Upper lobe of left lung (tissue), 6 donors: ENCODE measurements at regions not wholly inside any gene's neighbourhood (a gene's known extent, or its start where the extent isn't known, plus 50 kb on each side); places are given as distances from the start of the nearest gene placed in this dataset.

Source experiments
- ATAC-seq, 2 donors: fragments of 200-7000 bp; cut with Tn5 transposase; one replicate each; pipeline ENCODE4 v1.9.1; 2022; ENCODE audit warnings: mild to moderate bottlenecking in 2 of 2, moderate library complexity in 2 of 2; ENCODE audit not compliant: low FRiP score in 2 of 2
- DNase-seq, 2 donors: peaks; one replicate each; pipeline ENCODE4 v3.0.0-alpha.2; 2019 to 2020
- H3K27ac ChIP-seq, 4 donors: fragments of 200-600 bp; sonication (generic); one replicate each; pipeline ENCODE4 v1.5.1; 2016 to 2019
- H3K27me3 ChIP-seq, 4 donors: fragments of 200-600 bp; sonication (generic); one replicate each; pipeline ENCODE4 v1.5.1; 2017 to 2019
- H3K36me3 ChIP-seq, 4 donors: fragments of 200-600 bp; sonication (generic); one replicate each; pipeline ENCODE4 v1.5.1; 2016 to 2019
- H3K4me1 ChIP-seq, 4 donors: fragments of 200-600 bp; sonication (generic); one replicate each; pipeline ENCODE4 v1.5.1; 2018 to 2019
- H3K4me3 ChIP-seq, 4 donors: fragments of 200-600 bp; sonication (generic); one replicate each; pipeline ENCODE4 v1.5.1; 2017 to 2019; ENCODE audit warnings: mild to moderate bottlenecking in 2 of 4, moderate library complexity in 1 of 4
- H3K9me3 ChIP-seq, 4 donors: fragments of 200-600 bp; sonication (generic); one replicate each; pipeline ENCODE4 v1.5.1; 2018 to 2019
- EP300 ChIP-seq, 4 donors: sonication (generic); formaldehyde crosslinking; IDR thresholded peaks; one replicate each; pipeline ENCODE4 v1.5.1; 2017; ENCODE audit warnings: antibody characterized with exemption in 4 of 4, control low read depth in 2 of 4
- POLR2A ChIP-seq, 4 donors: fragments of 450-650 bp; IDR thresholded peaks; one replicate each; pipeline ENCODE4 v1.5.1; 2016 to 2017; ENCODE audit warnings: antibody characterized with exemption in 4 of 4, mild to moderate bottlenecking in 2 of 4
- POLR2AphosphoS5 ChIP-seq, 2 donors: sonication (generic); formaldehyde crosslinking; IDR thresholded peaks; one replicate each; pipeline ENCODE4 v1.5.1; 2017; ENCODE audit warnings: antibody characterized with exemption in 2 of 2
- WGBS, 2 donors: methylation state at CpG; one replicate each; pipeline ENCODE4 v1.1.5; 2017 to 2018; 5-methylcytosine and 5-hydroxymethylcytosine counted together
- TF ChIP-seq, protein P1 (sequence below), 6 experiments: fragments of 450-650 bp in 4 of 6; fragments of 200-600 bp in 2 of 6; sonication (generic) in 2 of 6; IDR thresholded peaks; one replicate each; pipeline ENCODE4 v1.5.1; 2016 to 2019; ENCODE audit warnings: antibody characterized with exemption in 6 of 6
- donor health status: DM: no; HTN: no; CAD: no; lungs with moderate emphysema.
- donor health status: DM: no; HTN: yes; CAD: no; lungs with severe emphysema.

DNA sequence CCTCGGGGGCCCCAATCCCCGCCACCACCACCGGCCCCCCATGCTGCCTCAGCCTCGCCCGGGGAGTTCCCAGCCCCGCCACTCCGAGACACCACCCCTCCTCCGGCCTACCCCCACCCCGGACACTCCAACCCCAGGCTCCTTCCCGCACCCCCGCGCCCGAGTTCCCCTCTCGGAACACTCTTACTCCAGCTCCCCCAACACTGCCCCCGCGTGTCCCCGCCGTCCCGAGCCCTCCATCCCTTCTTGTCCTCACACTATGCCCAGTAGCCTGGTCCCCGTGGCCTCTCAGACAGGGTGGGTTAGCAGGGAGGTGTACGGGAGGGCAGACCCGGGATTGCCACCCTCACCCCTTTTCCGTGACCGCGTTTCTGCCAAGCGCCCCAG, 276.1 kb downstream of the BCOR start:
- H3K4me1 ChIP-seq: peaks cover 3 to 16% (median 6%) of the 10 kb centered on the region in 4 donors
- DNase-seq (no peak), ATAC-seq (peak in 1 of 2 donors; percentile 17)
- H3K9me3 ChIP-seq: peaks cover 0 to 17% (median 0%) of the 10 kb centered on the region in 4 donors
- no peak for TF ChIP-seq EP300 (IDR thresholded peaks at IDR 0.05)
- TF ChIP-seq, protein P1, sequence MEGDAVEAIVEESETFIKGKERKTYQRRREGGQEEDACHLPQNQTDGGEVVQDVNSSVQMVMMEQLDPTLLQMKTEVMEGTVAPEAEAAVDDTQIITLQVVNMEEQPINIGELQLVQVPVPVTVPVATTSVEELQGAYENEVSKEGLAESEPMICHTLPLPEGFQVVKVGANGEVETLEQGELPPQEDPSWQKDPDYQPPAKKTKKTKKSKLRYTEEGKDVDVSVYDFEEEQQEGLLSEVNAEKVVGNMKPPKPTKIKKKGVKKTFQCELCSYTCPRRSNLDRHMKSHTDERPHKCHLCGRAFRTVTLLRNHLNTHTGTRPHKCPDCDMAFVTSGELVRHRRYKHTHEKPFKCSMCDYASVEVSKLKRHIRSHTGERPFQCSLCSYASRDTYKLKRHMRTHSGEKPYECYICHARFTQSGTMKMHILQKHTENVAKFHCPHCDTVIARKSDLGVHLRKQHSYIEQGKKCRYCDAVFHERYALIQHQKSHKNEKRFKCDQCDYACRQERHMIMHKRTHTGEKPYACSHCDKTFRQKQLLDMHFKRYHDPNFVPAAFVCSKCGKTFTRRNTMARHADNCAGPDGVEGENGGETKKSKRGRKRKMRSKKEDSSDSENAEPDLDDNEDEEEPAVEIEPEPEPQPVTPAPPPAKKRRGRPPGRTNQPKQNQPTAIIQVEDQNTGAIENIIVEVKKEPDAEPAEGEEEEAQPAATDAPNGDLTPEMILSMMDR (IDR thresholded peaks at IDR 0.05): no peak
- no peak for TF ChIP-seq POLR2AphosphoS5 (IDR thresholded peaks at IDR 0.05)
- TF ChIP-seq POLR2A (IDR thresholded peaks at IDR 0.05): no peak
- peak overlapping the region in 3 of 4 donors; percentile 38 to 47 (median 47) for H3K4me3 ChIP-seq
- 57 to 100% methylated on average over 4 to 26 of the region's 26 CpGs for WGBS, 2 donors
- H3K27ac ChIP-seq: peak overlapping the region in 1 of 4 donors; percentile 55
- H3K27me3 ChIP-seq: peaks cover 0 to 12% (median 0%) of the 10 kb centered on the region in 4 donors
- H3K36me3 ChIP-seq: no peaks in the 10 kb centered on the region

DNA sequence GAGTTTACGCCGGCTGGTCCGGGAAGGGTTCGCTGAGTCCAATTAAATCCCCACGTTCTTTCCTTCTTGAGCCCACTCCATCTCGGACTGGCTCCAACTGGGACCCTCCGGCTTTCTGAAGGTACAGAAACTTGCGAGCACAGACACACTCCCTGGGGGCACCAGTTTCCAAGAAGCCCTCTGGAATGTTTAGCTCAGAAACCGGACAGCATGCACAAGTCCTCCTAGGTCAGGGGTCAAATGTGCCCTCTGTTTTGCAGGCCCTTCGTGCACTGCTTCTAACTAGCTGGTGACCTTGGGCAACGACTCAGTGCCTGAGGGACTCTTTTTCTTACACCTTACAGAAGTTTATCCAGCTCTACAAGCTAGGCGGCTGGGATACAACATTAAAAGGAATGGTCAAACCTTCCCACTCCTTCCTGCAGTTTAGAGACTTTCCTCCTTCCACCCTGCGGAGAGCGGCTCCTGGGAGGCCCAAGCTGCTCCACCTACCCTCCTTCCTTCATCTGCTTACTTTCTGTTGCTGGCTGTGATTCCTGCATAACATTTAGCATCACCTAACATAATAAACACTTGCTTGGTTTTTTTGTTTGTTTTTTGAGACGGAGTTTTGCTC, 275.5 kb downstream of the BCOR start:
- WGBS, 2 donors: 73 to 98% methylated on average over 6 to 15 of the region's 15 CpGs
- ATAC-seq (no peak), DNase-seq (no peak)
- Histone ChIP-seq H3K27me3 (peaks cover 0 to 12% (median 0%) of the 10 kb centered on the region in 4 donors), H3K4me3 (no peak overlapping the region), H3K27ac (no peak overlapping the region), H3K9me3 (peaks cover 0 to 17% (median 0%) of the 10 kb centered on the region in 4 donors), H3K36me3 (no peaks in the 10 kb centered on the region), H3K4me1 (peaks cover 3 to 16% (median 6%) of the 10 kb centered on the region in 4 donors)
- TF ChIP-seq, protein P1 (IDR thresholded peaks at IDR 0.05): no peak
- TF ChIP-seq EP300 (IDR thresholded peaks at IDR 0.05) (no peak), POLR2A (IDR thresholded peaks at IDR 0.05) (no peak), POLR2AphosphoS5 (IDR thresholded peaks at IDR 0.05) (no peak)

DNA sequence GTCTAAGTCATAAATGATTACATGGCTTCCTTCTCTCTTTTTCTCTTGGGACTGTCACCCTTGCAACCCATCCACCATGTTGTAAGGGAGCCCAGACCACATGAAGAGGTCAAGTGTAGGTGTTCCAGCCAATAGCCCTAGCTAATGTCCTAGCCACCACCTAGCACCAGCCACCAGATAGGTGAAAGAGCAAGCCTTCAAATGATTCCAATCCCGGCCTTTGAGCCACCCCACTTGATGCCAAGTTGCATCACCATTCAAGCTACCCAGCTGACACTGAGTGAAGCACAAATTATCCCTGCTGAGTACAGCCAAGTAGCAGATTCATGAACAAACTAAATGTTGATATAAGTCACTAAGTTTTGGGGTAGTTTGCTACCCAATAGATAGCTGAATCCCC, 274.3 kb downstream of the BCOR start:
- Histone ChIP-seq H3K27ac (no peak overlapping the region), H3K4me3 (no peak overlapping the region), H3K36me3 (no peaks in the 10 kb centered on the region), H3K9me3 (peaks cover 0 to 17% (median 0%) of the 10 kb centered on the region in 4 donors), H3K27me3 (peaks cover 0 to 12% (median 0%) of the 10 kb centered on the region in 4 donors), H3K4me1 (peaks cover 3 to 16% (median 6%) of the 10 kb centered on the region in 4 donors)
- DNase-seq (no peak), ATAC-seq (no peak)
- WGBS, 2 donors: 85 to 100% methylated on average over 1 of the region's 1 CpG
- no peak for TF ChIP-seq POLR2A (IDR thresholded peaks at IDR 0.05)
- TF ChIP-seq, protein P1 (IDR thresholded peaks at IDR 0.05): no peak
- TF ChIP-seq POLR2AphosphoS5 (IDR thresholded peaks at IDR 0.05): no peak
- TF ChIP-seq EP300 (IDR thresholded peaks at IDR 0.05): no peak

DNA sequence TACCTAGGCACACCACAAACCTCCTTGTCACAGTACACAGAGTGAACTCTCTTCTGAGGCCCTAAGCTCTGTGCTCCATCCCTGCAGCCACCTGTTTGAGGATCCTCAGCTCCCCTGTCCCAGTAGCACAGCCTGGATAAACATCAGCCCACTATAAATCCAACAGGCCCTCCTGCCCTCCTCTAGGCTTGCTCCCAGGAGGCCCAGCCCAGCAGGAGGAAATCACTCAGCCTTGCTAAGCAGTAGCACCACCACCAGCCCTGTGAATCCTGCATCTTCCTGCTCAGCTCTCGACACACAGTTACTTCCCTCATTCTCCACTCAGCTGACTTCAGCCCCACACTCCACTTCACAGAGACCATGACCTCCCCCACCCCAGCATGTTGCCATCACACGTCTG, 273.9 kb downstream of the BCOR start:
- Histone ChIP-seq H3K4me3 (no peak overlapping the region), H3K4me1 (peaks cover 3 to 16% (median 6%) of the 10 kb centered on the region in 4 donors), H3K36me3 (no peaks in the 10 kb centered on the region), H3K9me3 (peaks cover 0 to 17% (median 0%) of the 10 kb centered on the region in 4 donors), H3K27ac (no peak overlapping the region), H3K27me3 (peaks cover 0 to 12% (median 0%) of the 10 kb centered on the region in 4 donors)
- ATAC-seq (no peak), DNase-seq (no peak)
- 41 to 83% methylated on average over 2 of the region's 2 CpGs for WGBS, 2 donors
- TF ChIP-seq, protein P1 (IDR thresholded peaks at IDR 0.05): no peak
- no peak for TF ChIP-seq EP300 (IDR thresholded peaks at IDR 0.05)
- TF ChIP-seq POLR2A (IDR thresholded peaks at IDR 0.05): no peak
- no peak for TF ChIP-seq POLR2AphosphoS5 (IDR thresholded peaks at IDR 0.05)
